Karpas-422 (cell line): ENCODE measurements at regions not wholly inside any gene's neighbourhood (a gene's known extent, or its start where the extent isn't known, plus 50 kb on each side); places are given as distances from the start of the nearest gene placed in this dataset.

ENCODE experiments used
- DNase-seq: peaks from one replicate; pipeline ENCODE4 v3.0.0-alpha.2; 2015
- H2AFZ ChIP-seq: fragments of 200-600 bp; sonication (generic); 2 replicates; pipeline ENCODE4 v1.6.1; 2014; ENCODE audit warnings: antibody characterized with exemption, low read length, mixed read lengths
- H3K27ac ChIP-seq: fragments of 200-600 bp; sonication (generic); 2 replicates; pipeline ENCODE4 v1.5.1; 2014; ENCODE audit warnings: mild to moderate bottlenecking, low read length, moderate library complexity
- H3K27me3 ChIP-seq: fragments of 200-600 bp; sonication (generic); 2 replicates; pipeline ENCODE4 v1.6.1; 2014; ENCODE audit warnings: low read length, mixed read lengths
- H3K36me3 ChIP-seq: fragments of 200-600 bp; sonication (generic); 2 replicates; pipeline ENCODE4 v1.6.1; 2014; ENCODE audit warnings: low read length, mixed read lengths; ENCODE audit not compliant: insufficient read depth
- H3K4me1 ChIP-seq: fragments of 200-600 bp; sonication (generic); 2 replicates; pipeline ENCODE4 v1.6.1; 2014; ENCODE audit warnings: mild to moderate bottlenecking, low read length, mixed read lengths
- H3K4me2 ChIP-seq: fragments of 200-600 bp; sonication (generic); 2 replicates; pipeline ENCODE4 v1.6.1; 2014; ENCODE audit warnings: low read length, low read depth, mild to moderate bottlenecking; ENCODE audit not compliant: poor library complexity, severe bottlenecking
- H3K4me3 ChIP-seq: fragments of 200-600 bp; sonication (generic); 2 replicates; pipeline ENCODE4 v1.5.1; 2014; ENCODE audit warnings: mild to moderate bottlenecking, antibody characterized with exemption, low read length, mixed read lengths
- H3K79me2 ChIP-seq: fragments of 200-600 bp; sonication (generic); 2 replicates; pipeline ENCODE4 v1.6.1; 2014; ENCODE audit warnings: mild to moderate bottlenecking, low read length, mixed read lengths
- H3K9ac ChIP-seq: fragments of 200-600 bp; sonication (generic); 2 replicates; pipeline ENCODE4 v1.6.0; 2014; ENCODE audit warnings: low read length
- H3K9me2 ChIP-seq: fragments of 200-600 bp; sonication (generic), shearing (Covaris generic); replicated peaks from 2 replicates; pipeline ENCODE4 v1.6.0; 2014; ENCODE audit warnings: mild to moderate bottlenecking, low read length, moderate library complexity; ENCODE audit not compliant: insufficient read depth
- H3K9me3 ChIP-seq: fragments of 300-700, 200-600 bp; sonication (generic); 2 replicates; pipeline ENCODE4 v1.6.1; 2014; ENCODE audit warnings: low read length, mixed read lengths
- H4K20me1 ChIP-seq: fragments of 200-600 bp; sonication (generic); 2 replicates; pipeline ENCODE4 v1.6.1; 2014; ENCODE audit warnings: mild to moderate bottlenecking, antibody characterized with exemption, low read length, low read depth; ENCODE audit not compliant: insufficient read depth

DNA sequence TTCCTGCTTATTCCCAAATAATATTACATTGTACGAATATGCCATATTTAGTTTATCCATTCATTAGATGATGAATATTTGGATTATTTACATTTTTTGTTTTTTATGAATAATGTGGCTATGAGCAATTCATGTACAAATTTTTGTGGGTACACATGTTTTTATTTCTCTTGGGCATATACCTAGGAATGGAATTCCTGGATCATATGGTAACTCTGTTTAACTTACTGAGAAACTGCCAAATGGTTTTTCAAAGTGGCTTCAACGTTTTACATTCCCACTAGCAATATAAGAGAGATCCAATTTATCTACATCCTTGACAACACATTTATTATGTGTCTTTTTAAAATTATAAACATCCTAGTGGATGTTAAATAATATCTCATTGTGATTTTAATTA, 362.0 kb upstream of the TMCO5A start:
- Histone ChIP-seq H3K4me1 (no peaks in the 10 kb centered on the region), H3K9me3 (no peaks in the 10 kb centered on the region), H3K27ac (no peak overlapping the region), H3K4me3 (no peak overlapping the region), H3K9ac (no peak overlapping the region), H3K36me3 (no peaks in the 10 kb centered on the region), H3K27me3 (0 out of 2 replicates have a peak, but pooled peaks cover 3% of the 10 kb centered on the region), H4K20me1 (no peaks in the 10 kb centered on the region), H3K79me2 (no peaks in the 10 kb centered on the region), H2AFZ (no peak overlapping the region), H3K9me2 (no peaks in the 10 kb centered on the region), H3K4me2 (no peak overlapping the region)
- no peak for DNase-seq

- H4K20me1 ChIP-seq, result no peaks in the 10 kb centered on the region
- no peak for DNase-seq
- H3K9me2 ChIP-seq, result no peaks in the 10 kb centered on the region
- H3K79me2 ChIP-seq, result no peaks in the 10 kb centered on the region
- no peaks in the 10 kb centered on the region for H3K9me3 ChIP-seq
- no peak overlapping the region for H3K9ac ChIP-seq
- no peak overlapping the region for H3K4me3 ChIP-seq
- H3K27ac ChIP-seq, result no peak overlapping the region
- H3K4me2 ChIP-seq, result no peak overlapping the region
- H3K36me3 ChIP-seq, result no peaks in the 10 kb centered on the region
- no peaks in the 10 kb centered on the region for H3K4me1 ChIP-seq
- H3K27me3 ChIP-seq, result 0 out of 2 replicates have a peak, but pooled peaks cover 3% of the 10 kb centered on the region
- H2AFZ ChIP-seq, result no peak overlapping the region
These were observed 359.5 kb upstream of the TMCO5A start for GRCh38 chr15:37574985-37575384.

DNA sequence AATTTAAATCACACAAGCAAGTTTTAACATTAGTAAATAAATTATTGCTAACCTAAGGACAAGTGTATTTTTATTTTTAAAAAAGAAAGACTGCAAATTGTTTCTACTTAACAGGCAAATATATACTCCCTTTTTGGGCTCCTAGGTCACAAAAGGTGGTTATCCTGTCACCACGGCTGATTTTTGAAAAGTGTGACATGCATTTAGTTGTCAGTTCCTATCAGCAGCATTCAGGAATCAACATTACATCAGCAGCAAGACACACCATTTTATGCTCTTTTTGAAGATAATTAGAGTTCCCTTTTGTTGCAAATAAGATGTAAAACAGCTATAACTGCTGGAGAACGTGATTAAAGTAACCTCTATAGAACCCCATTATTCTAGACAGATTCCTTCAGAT, 357.5 kb upstream of the TMCO5A start:
- H3K36me3 ChIP-seq, result no peaks in the 10 kb centered on the region
- no peaks in the 10 kb centered on the region for H3K9me3 ChIP-seq
- no peaks in the 10 kb centered on the region for H3K4me1 ChIP-seq
- no peak overlapping the region for H3K9ac ChIP-seq
- H3K4me3 ChIP-seq, result no peak overlapping the region
- H3K4me2 ChIP-seq, result no peak overlapping the region
- no peak for DNase-seq
- 0 out of 2 replicates have a peak, but pooled peaks cover 3% of the 10 kb centered on the region for H3K27me3 ChIP-seq
- H4K20me1 ChIP-seq, result no peaks in the 10 kb centered on the region
- H3K27ac ChIP-seq, result no peak overlapping the region
- H3K79me2 ChIP-seq, result no peaks in the 10 kb centered on the region
- no peaks in the 10 kb centered on the region for H3K9me2 ChIP-seq
- H2AFZ ChIP-seq, result no peak overlapping the region

- H3K9me3 ChIP-seq, result no peaks in the 10 kb centered on the region
- H3K36me3 ChIP-seq, result no peaks in the 10 kb centered on the region
- H3K79me2 ChIP-seq, result no peaks in the 10 kb centered on the region
- H3K4me3 ChIP-seq, result no peak overlapping the region
- H3K9ac ChIP-seq, result no peak overlapping the region
- no peak overlapping the region for H2AFZ ChIP-seq
- H4K20me1 ChIP-seq, result no peaks in the 10 kb centered on the region
- H3K9me2 ChIP-seq, result no peaks in the 10 kb centered on the region
- no peak for DNase-seq
- H3K4me2 ChIP-seq, result no peak overlapping the region
- no peaks in the 10 kb centered on the region for H3K4me1 ChIP-seq
- no peaks in the 10 kb centered on the region for H3K27me3 ChIP-seq
- no peak overlapping the region for H3K27ac ChIP-seq
These were observed 352.4 kb upstream of the TMCO5A start for GRCh38 chr15:37581866-37582532.

DNA sequence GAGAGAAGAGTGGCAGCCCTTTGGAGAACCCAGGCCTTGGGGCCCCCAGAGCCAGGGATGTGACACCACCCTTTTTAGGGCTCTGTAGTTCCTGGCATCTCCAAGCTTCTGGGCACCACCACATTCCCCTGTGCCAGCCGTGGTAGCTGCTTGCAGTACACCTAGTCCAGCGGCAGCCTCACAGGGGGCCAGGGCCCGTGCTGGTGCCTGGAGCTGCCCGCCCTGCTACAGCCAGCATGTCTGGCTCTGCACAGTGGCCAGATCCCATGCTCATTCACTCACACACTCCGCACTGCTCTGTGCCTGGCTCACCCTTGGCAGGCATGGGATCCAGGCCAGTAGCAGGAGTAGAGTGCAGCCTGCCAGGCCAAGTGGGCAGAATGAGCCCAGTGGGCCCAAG, 351.6 kb upstream of the TMCO5A start:
- no peak for DNase-seq
- Histone ChIP-seq H3K79me2 (no peaks in the 10 kb centered on the region), H3K9ac (no peak overlapping the region), H3K27ac (no peak overlapping the region), H3K27me3 (no peaks in the 10 kb centered on the region), H3K9me2 (no peaks in the 10 kb centered on the region), H2AFZ (no peak overlapping the region), H4K20me1 (no peaks in the 10 kb centered on the region), H3K4me3 (no peak overlapping the region), H3K9me3 (no peaks in the 10 kb centered on the region), H3K36me3 (no peaks in the 10 kb centered on the region), H3K4me1 (no peaks in the 10 kb centered on the region), H3K4me2 (no peak overlapping the region)

DNA sequence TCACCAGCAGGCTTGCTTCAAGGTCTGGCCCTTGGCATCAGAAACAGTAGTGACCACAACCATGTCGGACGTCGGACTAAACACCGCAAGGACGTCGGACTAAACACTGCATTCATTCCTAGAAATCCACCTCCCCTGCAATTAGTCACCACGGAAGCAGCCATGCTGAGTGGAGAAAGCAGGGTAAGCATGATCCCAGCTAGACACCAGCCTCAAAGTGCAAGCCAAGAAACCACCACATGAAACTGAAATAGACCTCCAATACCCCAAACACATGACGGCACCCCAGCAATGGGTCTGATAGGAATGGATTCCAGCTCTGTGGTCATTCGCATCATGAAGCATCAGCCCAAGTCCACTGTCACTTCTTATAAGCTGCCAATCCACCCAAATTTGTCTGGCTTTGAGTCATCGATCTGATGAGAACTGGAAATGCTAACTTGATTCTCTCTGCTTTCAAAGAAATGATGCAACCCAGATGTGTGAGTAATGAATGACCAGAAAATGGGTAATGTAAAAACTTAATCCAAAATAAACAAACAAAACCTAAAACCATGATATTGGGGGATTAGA, 348.3 kb upstream of the TMCO5A start:
- no peak overlapping the region for H3K4me3 ChIP-seq
- H3K27ac ChIP-seq, result no peak overlapping the region
- H4K20me1 ChIP-seq, result no peaks in the 10 kb centered on the region
- no peak overlapping the region for H3K4me2 ChIP-seq
- H3K9ac ChIP-seq, result no peak overlapping the region
- no peak for DNase-seq
- no peaks in the 10 kb centered on the region for H3K9me2 ChIP-seq
- H3K9me3 ChIP-seq, result no peaks in the 10 kb centered on the region
- no peaks in the 10 kb centered on the region for H3K79me2 ChIP-seq
- H3K27me3 ChIP-seq, result no peaks in the 10 kb centered on the region
- H3K4me1 ChIP-seq, result no peaks in the 10 kb centered on the region
- no peaks in the 10 kb centered on the region for H3K36me3 ChIP-seq
- no peak overlapping the region for H2AFZ ChIP-seq

DNA sequence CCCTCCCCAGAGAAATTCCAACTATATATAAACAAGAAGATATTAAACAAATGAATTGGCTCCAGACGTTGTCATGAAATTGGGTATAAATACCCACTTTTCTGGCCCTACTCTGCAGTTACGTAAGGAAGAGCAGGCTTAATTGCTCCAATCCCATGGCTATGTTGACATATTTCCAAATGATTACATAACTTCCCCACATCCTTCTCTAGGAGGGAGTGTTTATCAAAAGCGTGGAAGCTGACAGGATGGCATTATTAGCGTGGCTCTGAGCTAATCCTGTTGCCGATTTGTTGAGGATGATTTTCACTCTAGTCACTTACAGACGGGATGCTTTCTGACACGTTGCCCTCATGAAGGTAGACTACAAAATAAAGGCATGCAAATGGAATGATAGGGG, 347.5 kb upstream of the TMCO5A start:
- no peaks in the 10 kb centered on the region for H4K20me1 ChIP-seq
- H3K4me2 ChIP-seq, result no peak overlapping the region
- no peak overlapping the region for H3K9ac ChIP-seq
- H2AFZ ChIP-seq, result no peak overlapping the region
- no peak for DNase-seq
- no peaks in the 10 kb centered on the region for H3K4me1 ChIP-seq
- no peaks in the 10 kb centered on the region for H3K79me2 ChIP-seq
- H3K27me3 ChIP-seq, result no peaks in the 10 kb centered on the region
- H3K9me2 ChIP-seq, result no peaks in the 10 kb centered on the region
- H3K36me3 ChIP-seq, result no peaks in the 10 kb centered on the region
- H3K9me3 ChIP-seq, result no peaks in the 10 kb centered on the region
- H3K4me3 ChIP-seq, result no peak overlapping the region
- H3K27ac ChIP-seq, result no peak overlapping the region

GRCh38 chr15:37594417-37594816, 340.0 kb upstream of the TMCO5A start:
- Histone ChIP-seq H3K4me1 (no peaks in the 10 kb centered on the region), H3K27me3 (0 out of 2 replicates have a peak, but pooled peaks cover 3% of the 10 kb centered on the region), H3K4me3 (no peak overlapping the region), H3K9ac (no peak overlapping the region), H3K36me3 (no peaks in the 10 kb centered on the region), H4K20me1 (no peaks in the 10 kb centered on the region), H3K9me3 (no peaks in the 10 kb centered on the region), H2AFZ (no peak overlapping the region), H3K27ac (no peak overlapping the region), H3K4me2 (no peak overlapping the region), H3K79me2 (no peaks in the 10 kb centered on the region), H3K9me2 (no peaks in the 10 kb centered on the region)
- no peak for DNase-seq
